MCF 10A (cell line): ENCODE measurements at regions not wholly inside any gene's neighbourhood (a gene's known extent, or its start where the extent isn't known, plus 50 kb on each side); places are given as distances from the start of the nearest gene placed in this dataset.

ENCODE experiments used
- BruUV-seq: library from RNA; stranded (reverse); fragments of 400-500 nt; replicated peaks from 2 replicates; lab custom pipeline; 2021; lab: Mats Ljungman, UMichigan
- CTCF ChIA-PET: fragments of 300-600 bp; sonication (Branson Sonifier 250); formaldehyde crosslinking; extraction: SDS; loops from one replicate; lab custom pipeline; 2021; ENCODE audit warnings: antibody characterized with exemption, inconsistent platforms; lab: Yijun Ruan, JAX
- POLR2A ChIA-PET: fragments of 300-600, 350-650 bp; sonication (Branson Sonifier 250); formaldehyde crosslinking; extraction: SDS; loops from one replicate; lab custom pipeline; 2020; ENCODE audit warnings: antibody characterized with exemption, inconsistent platforms; lab: Yijun Ruan, JAX
- DNase-seq: peaks from one replicate; pipeline ENCODE4 v3.0.0-alpha.2; 2018; ENCODE audit not compliant: unreplicated experiment
- H3K27ac Mint-ChIP-seq: one replicate; pipeline ENCODE4 v1.8.0; 2022; ENCODE audit warnings: mild to moderate bottlenecking, low read depth, mixed read lengths; ENCODE audit not compliant: unreplicated experiment
- H3K27me3 Mint-ChIP-seq: one replicate; pipeline ENCODE4 v1.8.0; 2022; ENCODE audit warnings: mixed read lengths; ENCODE audit not compliant: insufficient read depth, unreplicated experiment
- H3K36me3 Mint-ChIP-seq: one replicate; pipeline ENCODE4 v1.8.0; 2022; ENCODE audit warnings: mild to moderate bottlenecking, moderate library complexity, mixed read lengths; ENCODE audit not compliant: insufficient read depth, unreplicated experiment
- H3K4me1 Mint-ChIP-seq: one replicate; pipeline ENCODE4 v1.8.0; 2022; ENCODE audit warnings: mixed read lengths; ENCODE audit not compliant: insufficient read depth, unreplicated experiment
- H3K4me3 Mint-ChIP-seq: one replicate; pipeline ENCODE4 v1.8.0; 2022; ENCODE audit warnings: mild to moderate bottlenecking, moderate library complexity, mixed read lengths; ENCODE audit not compliant: unreplicated experiment
- H3K9me3 Mint-ChIP-seq: one replicate; pipeline ENCODE4 v1.8.0; 2022; ENCODE audit warnings: mixed read lengths; ENCODE audit not compliant: unreplicated experiment
- intact Hi-C: fragments of 100-400 bp; cut with micrococcal nuclease; formaldehyde crosslinking; loops from 2 replicates; pipeline ENCODE4 v1.14.1; 2022
- TF ChIP-seq, protein P1 (sequence below): fragments of 200-600 bp; IDR thresholded peaks from one replicate; pipeline ENCODE4 v1.8.0; 2022; ENCODE audit warnings: antibody characterized with exemption, mild to moderate bottlenecking; ENCODE audit not compliant: unreplicated experiment

DNA sequence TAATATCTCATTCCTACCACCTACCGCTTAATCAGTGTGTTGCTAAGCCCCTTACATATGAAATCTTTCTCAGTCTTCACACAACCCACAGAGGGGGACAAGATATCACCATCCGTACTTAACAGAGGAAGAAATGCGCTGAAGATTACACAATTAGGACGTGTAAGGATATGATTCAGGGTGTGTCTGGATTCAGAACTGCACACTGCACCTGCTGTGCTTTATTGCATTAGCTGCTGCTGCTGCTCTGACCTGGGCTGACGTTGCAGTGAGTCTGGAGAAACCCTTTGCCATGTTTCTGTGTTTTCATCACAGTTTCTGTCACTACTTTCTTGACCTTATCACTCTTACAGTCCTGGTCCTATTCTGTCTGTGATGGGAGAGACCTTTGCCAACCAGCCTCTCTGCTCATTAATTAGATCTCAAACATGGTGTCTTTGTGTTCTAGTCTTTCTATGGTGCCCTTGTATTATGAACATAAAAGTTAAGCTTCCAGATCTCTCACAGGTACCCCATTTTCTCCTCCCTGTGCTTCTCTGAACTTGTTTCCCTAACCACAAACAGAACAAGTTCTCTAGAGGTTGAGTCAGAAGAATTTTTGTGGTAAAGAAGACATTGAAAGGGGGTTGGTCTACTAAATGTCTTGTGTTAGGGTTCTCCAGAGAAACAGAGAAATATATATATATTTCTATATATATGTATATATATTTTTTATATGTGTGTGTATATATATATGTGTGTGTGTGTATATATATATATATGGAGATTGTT is 92.9 kb upstream of the CYP1B1 start:
- BruUV-seq = no TSS peak
- Mint-ChIP-seq H3K4me1 (peaks cover 45% of the 10 kb centered on the region), H3K36me3 (peaks cover 28% of the 10 kb centered on the region), H3K9me3 (no peaks in the 10 kb centered on the region), H3K4me3 (no peak overlapping the region), H3K27me3 (no peaks in the 10 kb centered on the region), H3K27ac (peak overlapping the region; percentile 91)
- DNase-seq = peak; percentile 60
- intact Hi-C loops = no loop called here
- ChIA-PET POLR2A (interaction anchor here (0.9 to 12.7 kb wide), 4 partner anchors 19 to 92 kb away, joined by 3 to 168 read pairs (median 4); no protein-coding TSS in a partner anchor), CTCF (interaction anchor here (0.6 to 1.4 kb wide), 2 partner anchors 51 to 92 kb away, joined by 4 read pairs; partner anchors contain the start of gene CYP1B1)
- TF ChIP-seq, protein P1, sequence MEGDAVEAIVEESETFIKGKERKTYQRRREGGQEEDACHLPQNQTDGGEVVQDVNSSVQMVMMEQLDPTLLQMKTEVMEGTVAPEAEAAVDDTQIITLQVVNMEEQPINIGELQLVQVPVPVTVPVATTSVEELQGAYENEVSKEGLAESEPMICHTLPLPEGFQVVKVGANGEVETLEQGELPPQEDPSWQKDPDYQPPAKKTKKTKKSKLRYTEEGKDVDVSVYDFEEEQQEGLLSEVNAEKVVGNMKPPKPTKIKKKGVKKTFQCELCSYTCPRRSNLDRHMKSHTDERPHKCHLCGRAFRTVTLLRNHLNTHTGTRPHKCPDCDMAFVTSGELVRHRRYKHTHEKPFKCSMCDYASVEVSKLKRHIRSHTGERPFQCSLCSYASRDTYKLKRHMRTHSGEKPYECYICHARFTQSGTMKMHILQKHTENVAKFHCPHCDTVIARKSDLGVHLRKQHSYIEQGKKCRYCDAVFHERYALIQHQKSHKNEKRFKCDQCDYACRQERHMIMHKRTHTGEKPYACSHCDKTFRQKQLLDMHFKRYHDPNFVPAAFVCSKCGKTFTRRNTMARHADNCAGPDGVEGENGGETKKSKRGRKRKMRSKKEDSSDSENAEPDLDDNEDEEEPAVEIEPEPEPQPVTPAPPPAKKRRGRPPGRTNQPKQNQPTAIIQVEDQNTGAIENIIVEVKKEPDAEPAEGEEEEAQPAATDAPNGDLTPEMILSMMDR = no peak

DNA sequence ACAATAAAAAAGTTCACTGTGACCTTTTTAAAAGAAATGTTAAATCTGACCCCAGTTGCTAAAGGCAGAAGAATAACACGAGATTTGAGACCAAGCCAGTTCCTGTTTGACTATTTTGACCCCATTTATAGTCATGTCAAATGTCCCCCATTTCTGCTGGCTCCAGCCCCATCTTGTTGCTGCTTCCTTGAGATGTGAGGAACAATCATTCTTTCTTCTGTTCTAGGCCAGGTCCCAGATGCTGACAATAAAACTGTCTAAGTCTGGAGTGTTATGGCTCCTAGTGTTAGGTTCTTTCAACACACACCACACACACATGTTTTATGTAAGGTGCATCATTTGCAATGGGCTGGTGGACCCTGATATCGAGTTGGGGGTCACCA is 92.0 kb upstream of the CYP1B1 start:
- no peaks in the 10 kb centered on the region for H3K27me3 Mint-ChIP-seq
- H3K4me1 Mint-ChIP-seq = peaks cover 42% of the 10 kb centered on the region
- intact Hi-C loops = no loop called here
- ChIA-PET POLR2A (interaction anchor here (0.6 to 12.7 kb wide), 3 partner anchors 20 to 519 kb away, joined by 3 to 168 read pairs (median 3); no protein-coding TSS in a partner anchor), CTCF (no interaction called here)
- peak overlapping the region; percentile 91 for H3K27ac Mint-ChIP-seq
- no TSS peak for BruUV-seq
- peaks cover 26% of the 10 kb centered on the region for H3K36me3 Mint-ChIP-seq
- H3K4me3 Mint-ChIP-seq = no peak overlapping the region
- DNase-seq = no peak
- no peaks in the 10 kb centered on the region for H3K9me3 Mint-ChIP-seq
- TF ChIP-seq, protein P1 = no peak

DNA sequence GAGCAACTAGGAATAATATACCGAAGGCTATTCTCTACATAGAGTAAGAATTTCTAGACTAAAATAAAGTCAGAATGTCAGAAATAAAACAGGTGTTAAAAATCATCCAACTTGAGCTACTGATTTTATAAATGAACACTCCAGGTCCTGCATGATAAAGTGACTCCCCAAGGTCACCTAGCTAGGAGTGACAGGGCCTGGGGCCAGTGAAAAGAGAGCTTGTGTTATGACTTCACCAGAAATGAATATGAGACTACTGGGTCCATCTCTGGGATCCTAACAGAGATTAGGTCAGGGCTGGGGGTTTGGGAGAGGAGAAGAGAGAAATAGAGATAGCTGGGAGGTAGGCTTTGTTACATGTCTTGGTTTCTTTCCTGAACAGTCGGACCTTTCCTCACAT is 89.7 kb upstream of the CYP1B1 start:
- peaks cover 22% of the 10 kb centered on the region for H3K4me1 Mint-ChIP-seq
- H3K36me3 Mint-ChIP-seq = peaks cover 28% of the 10 kb centered on the region
- H3K27me3 Mint-ChIP-seq = no peaks in the 10 kb centered on the region
- DNase-seq = no peak
- no TSS peak for BruUV-seq
- intact Hi-C loops = no loop called here
- CTCF ChIA-PET = no interaction called here
- POLR2A ChIA-PET = no interaction called here
- H3K27ac Mint-ChIP-seq = no peak overlapping the region
- H3K9me3 Mint-ChIP-seq = no peaks in the 10 kb centered on the region
- TF ChIP-seq, protein P1 = no peak
- no peak overlapping the region for H3K4me3 Mint-ChIP-seq

DNA sequence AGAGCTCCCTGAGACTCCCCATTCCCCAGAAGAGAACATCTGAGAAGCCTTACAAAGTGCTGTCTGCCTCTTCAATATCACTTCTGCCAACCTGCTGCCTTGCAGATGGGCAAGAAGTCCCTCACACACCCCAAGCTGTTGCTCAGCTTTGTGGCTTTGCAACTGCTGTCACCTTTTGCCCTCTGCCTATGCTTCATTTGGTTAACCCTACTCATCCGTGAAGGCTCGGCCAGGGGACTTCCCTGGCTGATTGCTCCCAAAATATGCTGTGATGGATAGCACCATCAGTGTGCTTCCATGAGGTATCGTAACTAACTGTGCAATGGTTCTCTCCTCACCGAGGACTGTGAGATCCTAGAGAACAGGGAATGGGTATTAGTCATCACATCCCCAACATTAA is 88.9 kb upstream of the CYP1B1 start:
- Mint-ChIP-seq H3K4me3 (no peak overlapping the region), H3K27ac (no peak overlapping the region), H3K36me3 (peaks cover 30% of the 10 kb centered on the region), H3K9me3 (no peaks in the 10 kb centered on the region), H3K4me1 (peaks cover 17% of the 10 kb centered on the region), H3K27me3 (no peaks in the 10 kb centered on the region)
- DNase-seq = no peak
- ChIA-PET CTCF (no interaction called here), POLR2A (no interaction called here)
- no TSS peak for BruUV-seq
- intact Hi-C loops = no loop called here
- TF ChIP-seq, protein P1 = no peak
